K562 (cell line): ENCODE measurements at regions not wholly inside any gene's neighbourhood (a gene's known extent, or its start where the extent isn't known, plus 50 kb on each side); places are given as distances from the start of the nearest gene placed in this dataset.
A peak's percentile ranks its signal among the peaks of the same experiment; 100 is the strongest.

Experiments
- ATF7 ChIP-seq: fragments of 450-650 bp; IDR thresholded peaks from 2 replicates; pipeline ENCODE4 v1.7.1; 2014; ENCODE audit warnings: mild to moderate bottlenecking, moderate library complexity
- TF ChIP-seq, protein P1 (sequence below), 2 experiments: fragments of 450-650 bp in 1 of 2; sonication (generic) in 1 of 2; formaldehyde crosslinking in 1 of 2; IDR thresholded peaks; 2 replicates each; pipeline versions ENCODE4 v1.7.1 to v1.9.0; 2016 to 2022; ENCODE audit warnings: inconsistent platforms in 1 of 2, mild to moderate bottlenecking in 1 of 2, missing genetic modification reagents in 1 of 2
- TF ChIP-seq, protein P2 (sequence below), 2 experiments: IDR thresholded peaks in 1 of 2; conservative IDR thresholded peaks in 1 of 2; 2 replicates each; pipeline ENCODE4 v1.6.1; 2016; ENCODE audit warnings: low read depth in 2 of 2, mild to moderate bottlenecking in 1 of 2, missing compliant biosample characterization in 1 of 2, missing genetic modification characterization in 1 of 2, moderate library complexity in 1 of 2
- TF ChIP-seq, protein P3 (sequence below): fragments of 250-450 bp; sonication (Bioruptor Pico); IDR thresholded peaks from 2 replicates; pipeline ENCODE4 v1.5.0; 2022; ENCODE audit warnings: mild to moderate bottlenecking

DNA sequence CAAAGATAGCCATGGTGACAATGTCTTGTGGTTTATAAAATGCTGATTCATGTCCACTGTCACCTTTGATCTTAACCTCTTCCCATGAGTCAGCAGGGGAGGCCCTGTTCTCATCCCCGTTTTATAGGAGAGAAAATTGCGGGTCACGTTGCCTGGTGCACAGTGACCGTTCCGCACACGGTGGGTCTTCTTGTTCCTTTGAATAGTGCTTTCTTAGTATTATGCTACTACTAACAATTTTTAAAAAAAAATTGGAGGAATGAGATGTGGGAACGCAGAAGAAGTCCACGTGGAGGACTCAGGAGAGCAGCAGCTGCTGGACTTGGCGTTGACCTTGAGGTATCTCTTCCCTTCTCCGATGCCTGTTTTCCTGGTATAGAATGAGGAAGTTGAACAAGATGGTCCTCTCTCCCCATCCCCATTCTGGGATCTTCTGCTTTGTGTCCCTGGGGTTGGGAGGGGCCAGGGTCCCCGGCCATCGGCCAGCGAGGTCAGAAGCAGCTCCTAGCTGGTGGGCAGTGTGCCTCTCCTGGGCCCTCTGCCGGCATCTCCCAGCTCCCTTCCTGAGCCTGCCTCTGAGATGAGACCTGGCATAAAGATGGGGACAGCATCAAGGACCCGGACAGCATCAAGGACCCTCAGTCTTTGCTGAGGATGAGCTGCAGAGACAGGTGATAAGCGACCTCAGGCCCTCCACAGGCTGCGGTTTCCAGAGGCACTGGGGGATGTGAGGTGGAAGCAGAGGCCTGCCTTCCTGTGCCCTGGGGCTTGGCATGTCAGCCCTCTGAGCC, 143.9 kb downstream of the C9orf50 start (continued):
- TF ChIP-seq, protein P1, sequence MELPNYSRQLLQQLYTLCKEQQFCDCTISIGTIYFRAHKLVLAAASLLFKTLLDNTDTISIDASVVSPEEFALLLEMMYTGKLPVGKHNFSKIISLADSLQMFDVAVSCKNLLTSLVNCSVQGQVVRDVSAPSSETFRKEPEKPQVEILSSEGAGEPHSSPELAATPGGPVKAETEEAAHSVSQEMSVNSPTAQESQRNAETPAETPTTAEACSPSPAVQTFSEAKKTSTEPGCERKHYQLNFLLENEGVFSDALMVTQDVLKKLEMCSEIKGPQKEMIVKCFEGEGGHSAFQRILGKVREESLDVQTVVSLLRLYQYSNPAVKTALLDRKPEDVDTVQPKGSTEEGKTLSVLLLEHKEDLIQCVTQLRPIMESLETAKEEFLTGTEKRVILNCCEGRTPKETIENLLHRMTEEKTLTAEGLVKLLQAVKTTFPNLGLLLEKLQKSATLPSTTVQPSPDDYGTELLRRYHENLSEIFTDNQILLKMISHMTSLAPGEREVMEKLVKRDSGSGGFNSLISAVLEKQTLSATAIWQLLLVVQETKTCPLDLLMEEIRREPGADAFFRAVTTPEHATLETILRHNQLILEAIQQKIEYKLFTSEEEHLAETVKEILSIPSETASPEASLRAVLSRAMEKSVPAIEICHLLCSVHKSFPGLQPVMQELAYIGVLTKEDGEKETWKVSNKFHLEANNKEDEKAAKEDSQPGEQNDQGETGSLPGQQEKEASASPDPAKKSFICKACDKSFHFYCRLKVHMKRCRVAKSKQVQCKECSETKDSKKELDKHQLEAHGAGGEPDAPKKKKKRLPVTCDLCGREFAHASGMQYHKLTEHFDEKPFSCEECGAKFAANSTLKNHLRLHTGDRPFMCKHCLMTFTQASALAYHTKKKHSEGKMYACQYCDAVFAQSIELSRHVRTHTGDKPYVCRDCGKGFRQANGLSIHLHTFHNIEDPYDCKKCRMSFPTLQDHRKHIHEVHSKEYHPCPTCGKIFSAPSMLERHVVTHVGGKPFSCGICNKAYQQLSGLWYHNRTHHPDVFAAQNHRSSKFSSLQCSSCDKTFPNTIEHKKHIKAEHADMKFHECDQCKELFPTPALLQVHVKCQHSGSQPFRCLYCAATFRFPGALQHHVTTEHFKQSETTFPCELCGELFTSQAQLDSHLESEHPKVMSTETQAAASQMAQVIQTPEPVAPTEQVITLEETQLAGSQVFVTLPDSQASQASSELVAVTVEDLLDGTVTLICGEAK (IDR thresholded peaks at IDR 0.05) = no peak
- TF ChIP-seq, protein P1 (CRISPR knock-in tag; IDR thresholded peaks at IDR 0.05) = no peak
- TF ChIP-seq, protein P2, sequence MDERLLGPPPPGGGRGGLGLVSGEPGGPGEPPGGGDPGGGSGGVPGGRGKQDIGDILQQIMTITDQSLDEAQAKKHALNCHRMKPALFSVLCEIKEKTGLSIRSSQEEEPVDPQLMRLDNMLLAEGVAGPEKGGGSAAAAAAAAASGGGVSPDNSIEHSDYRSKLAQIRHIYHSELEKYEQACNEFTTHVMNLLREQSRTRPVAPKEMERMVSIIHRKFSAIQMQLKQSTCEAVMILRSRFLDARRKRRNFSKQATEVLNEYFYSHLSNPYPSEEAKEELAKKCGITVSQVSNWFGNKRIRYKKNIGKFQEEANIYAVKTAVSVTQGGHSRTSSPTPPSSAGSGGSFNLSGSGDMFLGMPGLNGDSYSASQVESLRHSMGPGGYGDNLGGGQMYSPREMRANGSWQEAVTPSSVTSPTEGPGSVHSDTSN (CRISPR knock-in tag; IDR thresholded peaks at IDR 0.05; ENCODE audit: low read depth) = no peak
- TF ChIP-seq, protein P2 (tag; conservative IDR thresholded peaks at IDR 0.05; ENCODE audit: low read depth) = 0 out of 2 replicates have a peak, but pooled peaks have one; percentile 21
- 0 out of 2 replicates have a peak, but pooled peaks have one; percentile 31 for TF ChIP-seq ATF7
- TF ChIP-seq, protein P3, sequence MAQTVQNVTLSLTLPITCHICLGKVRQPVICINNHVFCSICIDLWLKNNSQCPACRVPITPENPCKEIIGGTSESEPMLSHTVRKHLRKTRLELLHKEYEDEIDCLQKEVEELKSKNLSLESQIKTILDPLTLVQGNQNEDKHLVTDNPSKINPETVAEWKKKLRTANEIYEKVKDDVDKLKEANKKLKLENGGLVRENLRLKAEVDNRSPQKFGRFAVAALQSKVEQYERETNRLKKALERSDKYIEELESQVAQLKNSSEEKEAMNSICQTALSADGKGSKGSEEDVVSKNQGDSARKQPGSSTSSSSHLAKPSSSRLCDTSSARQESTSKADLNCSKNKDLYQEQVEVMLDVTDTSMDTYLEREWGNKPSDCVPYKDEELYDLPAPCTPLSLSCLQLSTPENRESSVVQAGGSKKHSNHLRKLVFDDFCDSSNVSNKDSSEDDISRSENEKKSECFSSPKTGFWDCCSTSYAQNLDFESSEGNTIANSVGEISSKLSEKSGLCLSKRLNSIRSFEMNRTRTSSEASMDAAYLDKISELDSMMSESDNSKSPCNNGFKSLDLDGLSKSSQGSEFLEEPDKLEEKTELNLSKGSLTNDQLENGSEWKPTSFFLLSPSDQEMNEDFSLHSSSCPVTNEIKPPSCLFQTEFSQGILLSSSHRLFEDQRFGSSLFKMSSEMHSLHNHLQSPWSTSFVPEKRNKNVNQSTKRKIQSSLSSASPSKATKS = no peak
